ENCODE measurements at regions not wholly inside any gene's neighbourhood (a gene's known extent, or its start where the extent isn't known, plus 50 kb on each side); places are given as distances from the start of the nearest gene placed in this dataset.

DNA sequence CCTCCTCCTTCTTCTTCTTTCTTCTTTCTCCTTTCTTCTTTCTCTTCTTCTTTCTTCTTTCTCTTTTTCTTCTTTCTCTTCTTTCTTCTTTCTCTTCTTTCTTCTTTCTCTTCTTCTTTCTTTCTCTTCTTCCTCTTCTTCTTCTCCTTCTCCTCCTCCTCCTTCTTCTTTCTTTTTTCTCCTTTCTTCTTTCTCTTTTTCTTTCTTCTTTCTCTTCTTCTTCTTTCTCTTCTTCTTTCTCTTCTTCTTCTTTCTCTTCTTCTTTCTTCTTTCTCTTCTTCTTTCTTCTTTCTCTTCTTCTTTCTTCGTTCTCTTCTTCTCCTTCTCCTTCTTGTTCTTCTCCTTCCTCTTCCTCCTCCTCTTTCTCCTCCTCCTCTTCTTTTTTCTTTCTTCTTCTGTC lies 1230.7 kb upstream of the USP15 start:
- H3K27me3 ChIP-seq (ENCODE audit: low read length): no peaks in the 10 kb centered on the region
- H3K4me3 ChIP-seq (ENCODE audit: insufficient read depth, low read length, poor library complexity, severe bottlenecking): no peak overlapping the region
- H3K9ac ChIP-seq (ENCODE audit: low read length): no peak overlapping the region
- H2AFZ ChIP-seq (ENCODE audit: low read depth, low read length, severe bottlenecking): no peak overlapping the region
- no peaks in the 10 kb centered on the region for H3K36me3 ChIP-seq (ENCODE audit: low read length)
- no peaks in the 10 kb centered on the region for H3K79me2 ChIP-seq (ENCODE audit: insufficient read depth, low read length)
- H4K20me1 ChIP-seq (ENCODE audit: low read depth, low read length): no peaks in the 10 kb centered on the region
- no peaks in the 10 kb centered on the region for H3F3A ChIP-seq (ENCODE audit: insufficient read depth)
- no peak for TF ChIP-seq EZH2phosphoT487 (conservative IDR thresholded peaks at IDR 0.05; ENCODE audit: low read length)
- TF ChIP-seq, protein P1, sequence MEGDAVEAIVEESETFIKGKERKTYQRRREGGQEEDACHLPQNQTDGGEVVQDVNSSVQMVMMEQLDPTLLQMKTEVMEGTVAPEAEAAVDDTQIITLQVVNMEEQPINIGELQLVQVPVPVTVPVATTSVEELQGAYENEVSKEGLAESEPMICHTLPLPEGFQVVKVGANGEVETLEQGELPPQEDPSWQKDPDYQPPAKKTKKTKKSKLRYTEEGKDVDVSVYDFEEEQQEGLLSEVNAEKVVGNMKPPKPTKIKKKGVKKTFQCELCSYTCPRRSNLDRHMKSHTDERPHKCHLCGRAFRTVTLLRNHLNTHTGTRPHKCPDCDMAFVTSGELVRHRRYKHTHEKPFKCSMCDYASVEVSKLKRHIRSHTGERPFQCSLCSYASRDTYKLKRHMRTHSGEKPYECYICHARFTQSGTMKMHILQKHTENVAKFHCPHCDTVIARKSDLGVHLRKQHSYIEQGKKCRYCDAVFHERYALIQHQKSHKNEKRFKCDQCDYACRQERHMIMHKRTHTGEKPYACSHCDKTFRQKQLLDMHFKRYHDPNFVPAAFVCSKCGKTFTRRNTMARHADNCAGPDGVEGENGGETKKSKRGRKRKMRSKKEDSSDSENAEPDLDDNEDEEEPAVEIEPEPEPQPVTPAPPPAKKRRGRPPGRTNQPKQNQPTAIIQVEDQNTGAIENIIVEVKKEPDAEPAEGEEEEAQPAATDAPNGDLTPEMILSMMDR (IDR thresholded peaks at IDR 0.05; ENCODE audit: insufficient read depth, low read length, poor library complexity, severe bottlenecking): no peak
- no peaks in the 10 kb centered on the region for H3K9me2 ChIP-seq (replicated peaks; ENCODE audit: insufficient read depth, low read length)
- H3K27ac ChIP-seq (ENCODE audit: low read depth, low read length): no peak overlapping the region
- H3K4me2 ChIP-seq (ENCODE audit: low read depth, low read length, poor library complexity, severe bottlenecking): no peak overlapping the region
- no peaks in the 10 kb centered on the region for H3K9me3 ChIP-seq (ENCODE audit: insufficient read depth, low read length)

DNA sequence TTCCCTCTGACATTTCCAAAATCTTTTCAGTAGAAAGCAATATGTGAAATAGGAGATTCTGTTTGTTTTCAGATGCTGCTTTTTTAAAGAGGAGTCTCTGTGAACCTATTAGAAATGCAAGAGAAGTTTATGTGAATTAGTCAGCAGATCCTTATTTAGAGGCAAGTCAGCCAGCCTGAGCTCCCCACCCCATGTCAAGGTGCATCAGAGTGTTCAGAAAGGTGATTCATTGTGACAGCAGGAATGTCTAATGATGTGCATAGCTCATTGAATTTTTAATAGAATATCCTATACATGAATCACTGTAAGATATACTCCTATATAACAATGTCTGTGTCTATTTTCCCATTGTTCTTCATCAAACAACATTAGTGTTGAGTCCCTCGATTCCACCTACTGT lies 1222.4 kb upstream of the USP15 start:
- Histone ChIP-seq H3K9ac (ENCODE audit: low read length) (no peak overlapping the region), H3K9me3 (ENCODE audit: insufficient read depth, low read length) (no peaks in the 10 kb centered on the region), H3F3A (ENCODE audit: insufficient read depth) (no peaks in the 10 kb centered on the region), H3K36me3 (ENCODE audit: low read length) (no peaks in the 10 kb centered on the region), H3K4me3 (ENCODE audit: insufficient read depth, low read length, poor library complexity, severe bottlenecking) (no peak overlapping the region), H2AFZ (ENCODE audit: low read depth, low read length, severe bottlenecking) (no peak overlapping the region), H3K27ac (ENCODE audit: low read depth, low read length) (no peak overlapping the region), H3K79me2 (ENCODE audit: insufficient read depth, low read length) (no peaks in the 10 kb centered on the region), H3K9me2 (replicated peaks; ENCODE audit: insufficient read depth, low read length) (no peaks in the 10 kb centered on the region), H4K20me1 (ENCODE audit: low read depth, low read length) (no peaks in the 10 kb centered on the region), H3K27me3 (ENCODE audit: low read length) (no peaks in the 10 kb centered on the region), H3K4me2 (ENCODE audit: low read depth, low read length, poor library complexity, severe bottlenecking) (no peak overlapping the region)
- TF ChIP-seq EZH2phosphoT487 (conservative IDR thresholded peaks at IDR 0.05; ENCODE audit: low read length): no peak
- TF ChIP-seq, protein P1 (IDR thresholded peaks at IDR 0.05; ENCODE audit: insufficient read depth, low read length, poor library complexity, severe bottlenecking): no peak

DNA sequence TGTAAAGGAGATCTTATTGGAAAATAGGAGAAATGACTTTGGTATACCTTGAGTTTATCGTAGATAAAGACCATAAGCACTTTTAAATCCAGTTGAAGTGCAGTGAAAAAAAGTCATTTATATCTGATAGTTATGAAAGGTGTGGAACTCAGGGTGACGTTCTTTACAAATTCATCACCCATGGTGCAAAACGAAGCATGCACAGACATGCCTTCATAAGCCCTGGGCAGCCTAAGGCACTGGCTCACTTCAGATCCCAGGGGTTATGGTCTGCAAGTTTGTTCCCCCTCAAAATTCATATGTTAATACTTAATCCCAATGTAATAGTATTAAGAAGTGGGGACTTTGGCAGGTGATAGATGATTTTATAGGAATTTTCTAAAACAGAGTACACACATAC lies 1216.4 kb upstream of the USP15 start:
- Histone ChIP-seq H3K9me3 (ENCODE audit: insufficient read depth, low read length) (no peaks in the 10 kb centered on the region), H2AFZ (ENCODE audit: low read depth, low read length, severe bottlenecking) (no peak overlapping the region), H3K27ac (ENCODE audit: low read depth, low read length) (no peak overlapping the region), H4K20me1 (ENCODE audit: low read depth, low read length) (no peaks in the 10 kb centered on the region), H3K9ac (ENCODE audit: low read length) (no peak overlapping the region), H3F3A (ENCODE audit: insufficient read depth) (no peaks in the 10 kb centered on the region), H3K79me2 (ENCODE audit: insufficient read depth, low read length) (no peaks in the 10 kb centered on the region), H3K27me3 (ENCODE audit: low read length) (no peaks in the 10 kb centered on the region), H3K9me2 (replicated peaks; ENCODE audit: insufficient read depth, low read length) (no peaks in the 10 kb centered on the region), H3K4me2 (ENCODE audit: low read depth, low read length, poor library complexity, severe bottlenecking) (no peak overlapping the region), H3K36me3 (ENCODE audit: low read length) (no peaks in the 10 kb centered on the region), H3K4me3 (ENCODE audit: insufficient read depth, low read length, poor library complexity, severe bottlenecking) (no peak overlapping the region)
- TF ChIP-seq, protein P1 (IDR thresholded peaks at IDR 0.05; ENCODE audit: insufficient read depth, low read length, poor library complexity, severe bottlenecking): no peak
- no peak for TF ChIP-seq EZH2phosphoT487 (conservative IDR thresholded peaks at IDR 0.05; ENCODE audit: low read length)
